ENCODE measurements at regions not wholly inside any gene's neighbourhood (a gene's known extent, or its start where the extent isn't known, plus 50 kb on each side); places are given as distances from the start of the nearest gene placed in this dataset.

- no peak overlapping the region for H3K27ac ChIP-seq
- peaks cover 0 to 4% (median 0%) of the 10 kb centered on the region in 4 donors for H3K4me1 ChIP-seq
- H3K4me3 ChIP-seq, result no peak overlapping the region
- H3K36me3 ChIP-seq, result no peaks in the 10 kb centered on the region
- TF ChIP-seq, protein P1, sequence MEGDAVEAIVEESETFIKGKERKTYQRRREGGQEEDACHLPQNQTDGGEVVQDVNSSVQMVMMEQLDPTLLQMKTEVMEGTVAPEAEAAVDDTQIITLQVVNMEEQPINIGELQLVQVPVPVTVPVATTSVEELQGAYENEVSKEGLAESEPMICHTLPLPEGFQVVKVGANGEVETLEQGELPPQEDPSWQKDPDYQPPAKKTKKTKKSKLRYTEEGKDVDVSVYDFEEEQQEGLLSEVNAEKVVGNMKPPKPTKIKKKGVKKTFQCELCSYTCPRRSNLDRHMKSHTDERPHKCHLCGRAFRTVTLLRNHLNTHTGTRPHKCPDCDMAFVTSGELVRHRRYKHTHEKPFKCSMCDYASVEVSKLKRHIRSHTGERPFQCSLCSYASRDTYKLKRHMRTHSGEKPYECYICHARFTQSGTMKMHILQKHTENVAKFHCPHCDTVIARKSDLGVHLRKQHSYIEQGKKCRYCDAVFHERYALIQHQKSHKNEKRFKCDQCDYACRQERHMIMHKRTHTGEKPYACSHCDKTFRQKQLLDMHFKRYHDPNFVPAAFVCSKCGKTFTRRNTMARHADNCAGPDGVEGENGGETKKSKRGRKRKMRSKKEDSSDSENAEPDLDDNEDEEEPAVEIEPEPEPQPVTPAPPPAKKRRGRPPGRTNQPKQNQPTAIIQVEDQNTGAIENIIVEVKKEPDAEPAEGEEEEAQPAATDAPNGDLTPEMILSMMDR (IDR thresholded peaks at IDR 0.05), result no peak
- no peak for DNase-seq
- intact Hi-C loops (cut with DNase I; ENCODE audit: low total_unique reads), result no loop called here
- no peaks in the 10 kb centered on the region for H3K9me3 ChIP-seq
- H3K27me3 ChIP-seq, result no peaks in the 10 kb centered on the region
Measured at GRCh38 chrX:110408949-110409588, 50.4 kb downstream of the RTL9 start.

- H3K27ac ChIP-seq, result no peak overlapping the region
- TF ChIP-seq, protein P1 (IDR thresholded peaks at IDR 0.05), result no peak
- H3K36me3 ChIP-seq, result no peaks in the 10 kb centered on the region
- no peaks in the 10 kb centered on the region for H3K27me3 ChIP-seq
- no peak overlapping the region for H3K4me3 ChIP-seq
- H3K9me3 ChIP-seq, result no peaks in the 10 kb centered on the region
- intact Hi-C loops (cut with DNase I; ENCODE audit: low total_unique reads), result loop anchor here (2.0 kb wide), 1 partner anchor 251 kb away; no protein-coding TSS in a partner anchor
- peaks cover 0 to 7% (median 0%) of the 10 kb centered on the region in 4 donors for H3K4me1 ChIP-seq
- no peak for DNase-seq
Measured at GRCh38 chrX:110409925-110410324, 51.3 kb downstream of the RTL9 start.

DNA sequence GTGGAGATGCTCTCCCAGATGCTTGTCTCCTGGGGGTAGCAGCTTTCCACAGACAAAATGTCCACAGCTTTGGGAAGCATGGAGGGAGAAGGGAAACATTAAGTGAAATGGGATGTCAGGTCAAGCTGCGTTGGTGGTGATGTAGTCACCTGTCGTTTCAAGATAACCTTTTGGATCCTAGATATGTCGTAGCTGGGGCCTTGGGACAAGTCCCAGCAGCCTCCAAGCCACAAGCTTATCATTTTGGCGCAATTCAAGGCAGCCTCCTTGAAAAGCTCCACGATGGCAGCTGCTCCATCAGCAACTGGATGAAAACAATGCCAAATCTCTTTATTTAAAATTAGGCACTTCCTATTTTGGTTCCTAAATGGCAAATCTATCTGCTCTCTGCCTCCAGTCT lies 52.0 kb downstream of the RTL9 start:
- Histone ChIP-seq H3K27me3 (no peaks in the 10 kb centered on the region), H3K27ac (no peak overlapping the region), H3K4me1 (peaks cover 0 to 7% (median 0%) of the 10 kb centered on the region in 4 donors), H3K36me3 (no peaks in the 10 kb centered on the region), H3K4me3 (no peak overlapping the region), H3K9me3 (no peaks in the 10 kb centered on the region)
- intact Hi-C loops (cut with DNase I; ENCODE audit: low total_unique reads), result loop anchor here (2.0 kb wide), 1 partner anchor 252 kb away; no protein-coding TSS in a partner anchor
- TF ChIP-seq, protein P1 (IDR thresholded peaks at IDR 0.05), result no peak
- no peak for DNase-seq

DNA sequence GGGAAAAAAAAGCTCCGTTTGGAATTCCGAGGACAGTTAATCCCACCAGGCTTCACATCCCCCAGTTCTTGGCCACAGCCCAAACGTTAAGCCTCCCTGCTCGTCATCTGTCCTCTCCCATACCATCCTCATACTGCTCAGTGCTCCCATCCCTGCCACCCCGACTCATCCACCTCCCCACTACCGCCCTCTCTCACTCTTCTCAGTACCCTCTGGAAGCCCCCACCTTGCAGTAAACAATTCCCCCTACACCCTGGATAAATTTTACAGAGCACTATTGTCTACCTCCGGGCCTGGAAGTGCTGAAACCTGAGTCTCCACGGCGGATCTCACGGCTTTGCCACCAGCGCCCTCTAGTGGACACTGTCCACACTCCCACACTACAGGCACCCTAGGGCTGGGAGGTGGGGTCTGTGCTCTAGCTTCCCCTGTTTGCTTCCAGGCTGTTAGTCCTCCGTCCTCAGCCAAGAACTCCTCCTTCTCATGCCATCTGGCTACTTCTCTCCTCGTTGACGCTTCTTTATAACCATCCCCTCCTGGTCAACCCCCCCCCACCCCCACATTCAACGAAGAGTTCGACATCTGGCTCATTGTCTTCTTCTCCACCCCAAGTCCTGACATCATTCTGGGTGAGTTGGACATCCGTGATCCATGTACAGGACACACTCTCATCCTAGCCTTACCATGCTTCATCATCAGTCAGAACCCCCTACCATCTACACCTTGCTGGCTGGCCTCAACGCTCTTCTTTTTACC lies 54.5 kb downstream of the RTL9 start:
- no peaks in the 10 kb centered on the region for H3K27me3 ChIP-seq
- intact Hi-C loops (cut with DNase I; ENCODE audit: low total_unique reads), result no loop called here
- H3K36me3 ChIP-seq, result no peaks in the 10 kb centered on the region
- TF ChIP-seq, protein P1 (IDR thresholded peaks at IDR 0.05), result peak; percentile 60 to 79
- no peak overlapping the region for H3K27ac ChIP-seq
- no peaks in the 10 kb centered on the region for H3K9me3 ChIP-seq
- DNase-seq, result peak; percentile 40 to 70
- peaks cover 0 to 9% (median 0%) of the 10 kb centered on the region in 4 donors for H3K4me1 ChIP-seq
- H3K4me3 ChIP-seq, result no peak overlapping the region

DNA sequence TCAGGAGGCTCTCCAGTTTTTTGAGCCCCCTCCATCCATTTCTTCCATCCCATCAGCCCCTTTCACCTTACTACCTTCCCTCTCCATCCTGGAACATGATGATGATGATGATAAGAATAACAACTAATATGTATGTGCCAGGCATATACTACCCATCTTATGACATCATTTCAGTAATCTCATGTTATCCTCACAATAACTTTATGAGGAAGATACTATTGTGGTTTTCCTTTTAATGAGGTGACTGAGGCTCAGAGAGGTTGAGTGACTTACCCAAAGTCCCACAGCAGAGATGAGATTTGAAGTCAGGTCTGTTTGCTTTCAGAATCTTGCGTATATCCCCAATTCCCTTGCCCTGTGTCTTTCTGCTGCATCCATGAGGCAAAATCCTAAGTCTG lies 55.1 kb downstream of the RTL9 start:
- H3K4me3 ChIP-seq, result no peak overlapping the region
- H3K36me3 ChIP-seq, result no peaks in the 10 kb centered on the region
- DNase-seq, result no peak
- intact Hi-C loops (cut with DNase I; ENCODE audit: low total_unique reads), result no loop called here
- H3K27ac ChIP-seq, result no peak overlapping the region
- TF ChIP-seq, protein P1 (IDR thresholded peaks at IDR 0.05), result no peak
- H3K9me3 ChIP-seq, result no peaks in the 10 kb centered on the region
- no peaks in the 10 kb centered on the region for H3K27me3 ChIP-seq
- peaks cover 0 to 14% (median 3%) of the 10 kb centered on the region in 4 donors for H3K4me1 ChIP-seq
